CD4-positive, alpha-beta T cell treated with Interleukin-1 beta for 1 hour (primary cell): ENCODE measurements at regions not wholly inside any gene's neighbourhood (a gene's known extent, or its start where the extent isn't known, plus 50 kb on each side); places are given as distances from the start of the nearest gene placed in this dataset.
"Not testable (repeated sequence)": the region's sequence is repeated elsewhere in the genome, so short reads cannot be mapped to it uniquely, and the experiment has no call there.

Experiments
- DNase-seq, 2 donors: peaks; one replicate each; pipeline ENCODE4 v3.0.0-alpha.2; 2020 to 2022

GRCh38 chr10:61040399-61041016 lies 96.5 kb upstream of the RHOBTB1 start:
- DNase-seq: no peak

- DNase-seq: no peak
Observed at GRCh38 chr10:61039868-61040267, 95.9 kb upstream of the RHOBTB1 start.

GRCh38 chr10:61037261-61037830 lies 93.4 kb upstream of the RHOBTB1 start:
- DNase-seq: not testable (repeated sequence)

- not testable (repeated sequence) for DNase-seq
Observed at GRCh38 chr10:61036148-61036547, 92.2 kb upstream of the RHOBTB1 start.

GRCh38 chr10:61031341-61031740 lies 87.4 kb upstream of the RHOBTB1 start:
- no peak for DNase-seq

GRCh38 chr10:61029411-61029810 lies 85.4 kb upstream of the RHOBTB1 start:
- DNase-seq: no peak

GRCh38 chr10:61028861-61029361 lies 84.9 kb upstream of the RHOBTB1 start:
- no peak for DNase-seq

GRCh38 chr10:61024856-61025201 lies 80.8 kb upstream of the RHOBTB1 start:
- DNase-seq: no peak

- DNase-seq: no peak
Observed at GRCh38 chr10:61024151-61024855, 80.3 kb upstream of the RHOBTB1 start.

GRCh38 chr10:61023053-61023452 lies 79.1 kb upstream of the RHOBTB1 start:
- DNase-seq: no peak

- DNase-seq: no peak
Observed at GRCh38 chr10:61021926-61022325, 77.9 kb upstream of the RHOBTB1 start.

- no peak for DNase-seq
Observed at GRCh38 chr10:61020420-61021158, 76.6 kb upstream of the RHOBTB1 start.

- no peak for DNase-seq
Observed at GRCh38 chr10:61018146-61018545, 74.2 kb upstream of the RHOBTB1 start.

- DNase-seq: no peak
Observed at GRCh38 chr10:61016630-61017029, 72.6 kb upstream of the RHOBTB1 start.

- DNase-seq: no peak
Observed at GRCh38 chr10:61016007-61016406, 72.0 kb upstream of the RHOBTB1 start.

- DNase-seq: no peak
Observed at GRCh38 chr10:61010863-61011262, 66.9 kb upstream of the RHOBTB1 start.

- DNase-seq: not testable (repeated sequence)
Observed at GRCh38 chr10:61003069-61003468, 59.1 kb upstream of the RHOBTB1 start.

GRCh38 chr10:61001731-61002122 lies 57.7 kb upstream of the RHOBTB1 start:
- no peak for DNase-seq

- DNase-seq: no peak
Observed at GRCh38 chr10:61000769-61001730, 57.1 kb upstream of the RHOBTB1 start.

GRCh38 chr10:60998932-60999331 lies 54.9 kb upstream of the RHOBTB1 start:
- no peak for DNase-seq

- no peak for DNase-seq
Observed at GRCh38 chr10:60994128-60994527, 50.1 kb upstream of the RHOBTB1 start.
